GM19395 (cell line): ENCODE measurements at regions not wholly inside any gene's neighbourhood (a gene's known extent, or its start where the extent isn't known, plus 50 kb on each side); places are given as distances from the start of the nearest gene placed in this dataset.

Experiments used
- ATAC-seq: cut with Tn5 transposase; IDR thresholded peaks from one replicate; pipeline ENCODE4 v1.9.1; 2021; ENCODE audit warnings: mild to moderate bottlenecking, moderate library complexity; ENCODE audit not compliant: unreplicated experiment

GRCh38 chr2:235390108-235390815 is 103.6 kb upstream of the AGAP1 start:
- peak; percentile 75 for ATAC-seq

GRCh38 chr2:235390816-235391194 is 103.0 kb upstream of the AGAP1 start:
- no peak for ATAC-seq

- no peak for ATAC-seq
Measured at GRCh38 chr2:235391921-235392615, 101.8 kb upstream of the AGAP1 start.

- ATAC-seq = no peak
Measured at GRCh38 chr2:235394278-235394828, 99.5 kb upstream of the AGAP1 start.

- ATAC-seq = no peak
Measured at GRCh38 chr2:235396071-235396846, 97.6 kb upstream of the AGAP1 start.

- no peak for ATAC-seq
Measured at GRCh38 chr2:235398321-235398720, 95.5 kb upstream of the AGAP1 start.

GRCh38 chr2:235399895-235400294 is 93.9 kb upstream of the AGAP1 start:
- ATAC-seq = no peak

GRCh38 chr2:235402422-235402821 is 91.4 kb upstream of the AGAP1 start:
- ATAC-seq = no peak

GRCh38 chr2:235405612-235406361 is 88.1 kb upstream of the AGAP1 start:
- no peak for ATAC-seq

- ATAC-seq = no peak
Measured at GRCh38 chr2:235406430-235406829, 87.4 kb upstream of the AGAP1 start.

GRCh38 chr2:235411905-235412485 is 81.8 kb upstream of the AGAP1 start:
- no peak for ATAC-seq

GRCh38 chr2:235413064-235413463 is 80.8 kb upstream of the AGAP1 start:
- no peak for ATAC-seq

- ATAC-seq = no peak
Measured at GRCh38 chr2:235414422-235414821, 79.4 kb upstream of the AGAP1 start.

- ATAC-seq = no peak
Measured at GRCh38 chr2:235416858-235417499, 76.9 kb upstream of the AGAP1 start.

GRCh38 chr2:235418918-235419317 is 74.9 kb upstream of the AGAP1 start:
- no peak for ATAC-seq

- no peak for ATAC-seq
Measured at GRCh38 chr2:235419996-235420395, 73.8 kb upstream of the AGAP1 start.

- no peak for ATAC-seq
Measured at GRCh38 chr2:235421618-235422017, 72.2 kb upstream of the AGAP1 start.

- ATAC-seq = no peak
Measured at GRCh38 chr2:235430366-235431083, 63.3 kb upstream of the AGAP1 start.
